ENCODE measurements at regions not wholly inside any gene's neighbourhood (a gene's known extent, or its start where the extent isn't known, plus 50 kb on each side); places are given as distances from the start of the nearest gene placed in this dataset.

GRCh38 chr6:147691446-147691845 lies 183.0 kb downstream of the SAMD5 start:
- no peak for TF ChIP-seq CTCF (IDR thresholded peaks at IDR 0.05)
- no peak for TF ChIP-seq E2F6 (IDR thresholded peaks at IDR 0.05; ENCODE audit: borderline replicate concordance, low read depth)
- no peak for TF ChIP-seq MAZ (IDR thresholded peaks at IDR 0.05; ENCODE audit: borderline replicate concordance, low read depth, low read length)
- no peak for TF ChIP-seq NPAS2 (CRISPR knock-in tag; IDR thresholded peaks at IDR 0.05; ENCODE audit: borderline replicate concordance)
- TF ChIP-seq POLR2A (IDR thresholded peaks at IDR 0.05; ENCODE audit: low read length), result no peak
- TF ChIP-seq JUN (IDR thresholded peaks at IDR 0.05), result no peak
- TF ChIP-seq FOSB (CRISPR knock-in tag; IDR thresholded peaks at IDR 0.05), result no peak
- TF ChIP-seq MAX (IDR thresholded peaks at IDR 0.05), result no peak
- no peak for TF ChIP-seq CHD4 (IDR thresholded peaks at IDR 0.05; ENCODE audit: borderline replicate concordance)
- no peak for TF ChIP-seq KDM1A (IDR thresholded peaks at IDR 0.05; ENCODE audit: low read depth)
- TF ChIP-seq ZNF302 (CRISPR knock-in tag; IDR thresholded peaks at IDR 0.05), result no peak
- TF ChIP-seq REST (IDR thresholded peaks at IDR 0.05), result no peak
- TF ChIP-seq CHD2 (IDR thresholded peaks at IDR 0.05; ENCODE audit: low read length, partially characterized antibody), result no peak
- TF ChIP-seq EHMT2 (IDR thresholded peaks at IDR 0.05; ENCODE audit: low read depth), result no peak
